Astrocyte (in vitro differentiated cells and primary cell): ENCODE measurements at regions not wholly inside any gene's neighbourhood (a gene's known extent, or its start where the extent isn't known, plus 50 kb on each side); places are given as distances from the start of the nearest gene placed in this dataset.

Experiments
- CTCF ChIP-seq: IDR thresholded peaks from 2 replicates; pipeline ENCODE4 v1.5.1; 2011; ENCODE audit warnings: low read depth, mild to moderate bottlenecking, inconsistent platforms, low read length, moderate library complexity; ENCODE audit not compliant: insufficient read depth
- EZH2 ChIP-seq: IDR thresholded peaks from 2 replicates; pipeline ENCODE4 v1.6.1; 2012; ENCODE audit warnings: mild to moderate bottlenecking, low read length, inconsistent platforms; ENCODE audit not compliant: insufficient read depth

- TF ChIP-seq EZH2 (no peak), CTCF (no peak)
Observed at GRCh38 chrX:86964321-86964720, 553.3 kb upstream of the KLHL4 start.
